Activated B cell treated with CpG ODN at 0.5 μM for 24 hours (primary cell): ENCODE measurements at regions not wholly inside any gene's neighbourhood (a gene's known extent, or its start where the extent isn't known, plus 50 kb on each side); places are given as distances from the start of the nearest gene placed in this dataset.

Experiments used
- ATAC-seq: fragments of 200-7000 bp; cut with Tn5 transposase; one replicate; pipeline ENCODE4 v1.10.0; 2021; ENCODE audit warnings: low read depth, mild to moderate bottlenecking, moderate library complexity
- CTCF ChIA-PET: fragments of 350-600 bp; sonication (Branson Sonifier 250); formaldehyde crosslinking; loops from one replicate; lab custom pipeline; 2021; ENCODE audit warnings: antibody characterized with exemption; lab: Charles Lee
- POLR2A ChIA-PET: fragments of 350-600 bp; sonication (Branson Sonifier 250); formaldehyde crosslinking; loops from one replicate; lab custom pipeline; 2021; ENCODE audit warnings: antibody characterized with exemption; lab: Charles Lee
- DNase-seq: peaks from one replicate; pipeline ENCODE4 v3.0.0; 2022
- H3K27ac Mint-ChIP-seq: one replicate; pipeline ENCODE4 v1.8.0; 2020; ENCODE audit warnings: mixed read lengths
- H3K27me3 Mint-ChIP-seq: one replicate; pipeline ENCODE4 v1.8.0; 2021; ENCODE audit warnings: mixed read lengths
- H3K36me3 Mint-ChIP-seq: one replicate; pipeline ENCODE4 v1.8.0; 2021; ENCODE audit warnings: low read depth, mixed read lengths
- H3K4me1 Mint-ChIP-seq: one replicate; pipeline ENCODE4 v1.8.0; 2021; ENCODE audit warnings: mixed read lengths
- H3K4me3 Mint-ChIP-seq: one replicate; pipeline ENCODE4 v1.8.0; 2020; ENCODE audit warnings: mild to moderate bottlenecking, mixed read lengths
- H3K9me3 Mint-ChIP-seq: one replicate; pipeline ENCODE4 v1.8.0; 2020; ENCODE audit warnings: mixed read lengths
- CTCF ChIP-seq: fragments of 200-600 bp; IDR thresholded peaks from one replicate; pipeline ENCODE4 v1.8.0; 2022; ENCODE audit warnings: antibody characterized with exemption, mild to moderate bottlenecking
- intact Hi-C: fragments of 100-400 bp; cut with micrococcal nuclease; formaldehyde crosslinking; loops from one replicate; pipeline ENCODE4 v1.15.1; 2024

GRCh38 chr3:152554980-152555379 is 280.0 kb upstream of the P2RY1 start:
- Mint-ChIP-seq H3K27me3 (no peaks in the 10 kb centered on the region), H3K27ac (no peak overlapping the region), H3K4me3 (no peak overlapping the region), H3K9me3 (peaks cover 1% of the 10 kb centered on the region), H3K4me1 (no peaks in the 10 kb centered on the region), H3K36me3 (no peaks in the 10 kb centered on the region)
- POLR2A ChIA-PET: no interaction called here
- CTCF ChIA-PET: no interaction called here
- ATAC-seq (no peak), DNase-seq (no peak)
- no peak for TF ChIP-seq CTCF
- intact Hi-C loops: no loop called here

- Mint-ChIP-seq H3K4me1 (no peaks in the 10 kb centered on the region), H3K36me3 (no peaks in the 10 kb centered on the region), H3K9me3 (peaks cover 2% of the 10 kb centered on the region), H3K27me3 (no peaks in the 10 kb centered on the region), H3K27ac (no peak overlapping the region), H3K4me3 (no peak overlapping the region)
- DNase-seq (no peak), ATAC-seq (no peak)
- CTCF ChIA-PET: no interaction called here
- intact Hi-C loops: no loop called here
- POLR2A ChIA-PET: no interaction called here
- no peak for TF ChIP-seq CTCF
Measured at GRCh38 chr3:152555666-152556291, 279.2 kb upstream of the P2RY1 start.

DNA sequence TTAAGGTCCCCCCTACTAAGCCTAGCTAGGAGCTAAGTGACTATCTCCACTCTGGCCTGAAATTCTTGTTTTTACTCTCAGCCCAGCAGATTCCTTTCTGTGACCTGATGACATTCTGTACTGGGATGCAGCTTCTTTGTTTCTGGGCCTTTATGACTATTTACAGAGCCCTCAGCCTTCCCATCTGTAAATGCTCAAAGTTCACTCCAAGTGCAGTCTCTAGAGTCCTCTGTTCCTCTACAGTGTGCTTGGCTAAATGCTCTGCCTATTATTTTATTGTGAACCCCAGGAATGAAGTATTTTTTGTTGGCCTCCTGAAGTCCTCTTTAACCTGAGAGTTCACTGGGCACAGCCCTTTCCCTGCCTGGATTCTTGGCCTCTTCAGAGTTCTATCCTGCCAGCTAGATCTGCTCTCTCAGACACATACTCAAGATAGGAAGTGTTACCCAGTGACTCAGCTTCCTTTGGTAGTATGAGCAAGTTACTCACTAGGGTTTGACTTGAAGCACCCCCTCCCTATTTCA is 278.1 kb upstream of the P2RY1 start:
- ATAC-seq (no peak), DNase-seq (no peak)
- peaks cover 2% of the 10 kb centered on the region for H3K9me3 Mint-ChIP-seq
- no peaks in the 10 kb centered on the region for H3K4me1 Mint-ChIP-seq
- intact Hi-C loops: no loop called here
- ChIA-PET CTCF (no interaction called here), POLR2A (no interaction called here)
- no peak for TF ChIP-seq CTCF
- H3K27me3 Mint-ChIP-seq: no peaks in the 10 kb centered on the region
- no peak overlapping the region for H3K27ac Mint-ChIP-seq
- no peaks in the 10 kb centered on the region for H3K36me3 Mint-ChIP-seq
- no peak overlapping the region for H3K4me3 Mint-ChIP-seq

GRCh38 chr3:152557302-152557999 is 277.5 kb upstream of the P2RY1 start:
- intact Hi-C loops: no loop called here
- no peak overlapping the region for H3K4me3 Mint-ChIP-seq
- no peak for TF ChIP-seq CTCF
- H3K9me3 Mint-ChIP-seq: peaks cover 2% of the 10 kb centered on the region
- H3K4me1 Mint-ChIP-seq: no peaks in the 10 kb centered on the region
- H3K27ac Mint-ChIP-seq: no peak overlapping the region
- DNase-seq (no peak), ATAC-seq (no peak)
- ChIA-PET CTCF (no interaction called here), POLR2A (no interaction called here)
- H3K36me3 Mint-ChIP-seq: no peaks in the 10 kb centered on the region
- H3K27me3 Mint-ChIP-seq: no peaks in the 10 kb centered on the region

DNA sequence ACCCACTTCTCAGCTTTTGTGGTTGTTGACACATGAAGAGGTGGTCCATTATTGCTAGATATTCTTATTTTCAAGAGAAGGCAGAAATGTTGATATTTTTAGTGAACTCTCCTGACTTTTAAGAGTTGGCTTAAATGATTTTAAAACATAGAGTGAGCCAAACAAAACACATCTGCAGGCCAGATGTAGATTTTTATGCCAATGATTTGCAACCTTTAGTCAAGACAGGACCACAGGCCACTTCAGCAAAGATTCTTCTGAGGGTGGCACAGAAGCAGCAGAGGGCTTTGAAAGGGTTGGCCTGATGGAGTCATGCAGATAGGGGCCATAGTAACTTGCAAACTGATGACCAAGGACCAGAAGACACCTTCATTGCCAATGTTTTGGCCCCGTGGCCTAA is 276.5 kb upstream of the P2RY1 start:
- Mint-ChIP-seq H3K9me3 (peaks cover 2% of the 10 kb centered on the region), H3K36me3 (no peaks in the 10 kb centered on the region), H3K4me1 (no peaks in the 10 kb centered on the region), H3K4me3 (no peak overlapping the region), H3K27me3 (no peaks in the 10 kb centered on the region), H3K27ac (no peak overlapping the region)
- no peak for TF ChIP-seq CTCF
- ATAC-seq (no peak), DNase-seq (no peak)
- intact Hi-C loops: no loop called here
- ChIA-PET POLR2A (interaction anchor here (1.7 kb wide), 1 partner anchor 115 kb away, joined by 11 read pairs; no protein-coding TSS in a partner anchor), CTCF (no interaction called here)
